ENCODE measurements at regions not wholly inside any gene's neighbourhood (a gene's known extent, or its start where the extent isn't known, plus 50 kb on each side); places are given as distances from the start of the nearest gene placed in this dataset.

DNA sequence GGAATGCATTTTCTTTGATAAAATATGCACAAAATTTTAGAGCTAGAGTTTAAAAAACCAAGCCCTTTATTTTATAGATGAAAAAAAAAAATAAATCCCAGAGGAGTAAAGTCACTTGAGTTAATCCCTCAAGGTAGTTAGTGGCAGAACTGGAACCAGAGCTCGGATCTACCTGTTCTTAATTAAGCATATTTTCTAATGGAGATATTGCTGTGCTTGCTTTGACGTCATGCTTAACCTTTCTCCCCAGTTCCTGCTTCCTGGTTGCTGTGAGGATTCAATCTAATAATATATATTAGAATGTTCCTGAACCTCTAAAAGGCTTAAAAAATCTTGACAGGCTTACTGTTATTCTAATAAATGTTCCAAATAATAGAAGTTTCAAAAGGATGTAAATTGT lies 300.6 kb upstream of the KLF12 start:
- no peak overlapping the region for H3K4me3 ChIP-seq (replicated peaks; ENCODE audit: low read depth, low read length)
- TF ChIP-seq, protein P1, sequence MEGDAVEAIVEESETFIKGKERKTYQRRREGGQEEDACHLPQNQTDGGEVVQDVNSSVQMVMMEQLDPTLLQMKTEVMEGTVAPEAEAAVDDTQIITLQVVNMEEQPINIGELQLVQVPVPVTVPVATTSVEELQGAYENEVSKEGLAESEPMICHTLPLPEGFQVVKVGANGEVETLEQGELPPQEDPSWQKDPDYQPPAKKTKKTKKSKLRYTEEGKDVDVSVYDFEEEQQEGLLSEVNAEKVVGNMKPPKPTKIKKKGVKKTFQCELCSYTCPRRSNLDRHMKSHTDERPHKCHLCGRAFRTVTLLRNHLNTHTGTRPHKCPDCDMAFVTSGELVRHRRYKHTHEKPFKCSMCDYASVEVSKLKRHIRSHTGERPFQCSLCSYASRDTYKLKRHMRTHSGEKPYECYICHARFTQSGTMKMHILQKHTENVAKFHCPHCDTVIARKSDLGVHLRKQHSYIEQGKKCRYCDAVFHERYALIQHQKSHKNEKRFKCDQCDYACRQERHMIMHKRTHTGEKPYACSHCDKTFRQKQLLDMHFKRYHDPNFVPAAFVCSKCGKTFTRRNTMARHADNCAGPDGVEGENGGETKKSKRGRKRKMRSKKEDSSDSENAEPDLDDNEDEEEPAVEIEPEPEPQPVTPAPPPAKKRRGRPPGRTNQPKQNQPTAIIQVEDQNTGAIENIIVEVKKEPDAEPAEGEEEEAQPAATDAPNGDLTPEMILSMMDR (IDR thresholded peaks at IDR 0.05; ENCODE audit: low read depth, low read length, missing control alignments), result no peak
- no peak for DNase-seq (ENCODE audit: extremely low read depth, low read depth)

DNA sequence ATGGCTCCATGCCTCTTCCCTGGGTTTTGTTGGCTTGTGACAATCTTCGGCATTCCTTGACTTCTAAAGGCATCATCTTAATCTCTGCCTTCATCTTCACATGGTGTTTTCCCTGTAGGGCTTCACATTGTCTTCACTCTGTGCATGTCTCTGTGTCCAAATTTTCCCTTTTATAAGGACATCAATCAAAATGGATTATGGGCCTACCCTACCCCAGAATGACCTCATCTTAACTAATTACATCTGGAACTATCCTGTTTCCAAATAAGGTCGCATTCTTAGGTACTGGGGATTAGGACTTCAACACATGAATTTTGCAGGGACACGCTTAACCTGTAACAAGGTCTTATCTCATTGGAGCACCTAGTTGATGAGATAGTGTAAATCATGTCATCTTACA lies 290.3 kb upstream of the KLF12 start:
- DNase-seq (ENCODE audit: extremely low read depth, low read depth), result no peak
- H3K4me3 ChIP-seq (replicated peaks; ENCODE audit: low read depth, low read length), result no peak overlapping the region
- TF ChIP-seq, protein P1 (IDR thresholded peaks at IDR 0.05; ENCODE audit: low read depth, low read length, missing control alignments), result no peak

DNA sequence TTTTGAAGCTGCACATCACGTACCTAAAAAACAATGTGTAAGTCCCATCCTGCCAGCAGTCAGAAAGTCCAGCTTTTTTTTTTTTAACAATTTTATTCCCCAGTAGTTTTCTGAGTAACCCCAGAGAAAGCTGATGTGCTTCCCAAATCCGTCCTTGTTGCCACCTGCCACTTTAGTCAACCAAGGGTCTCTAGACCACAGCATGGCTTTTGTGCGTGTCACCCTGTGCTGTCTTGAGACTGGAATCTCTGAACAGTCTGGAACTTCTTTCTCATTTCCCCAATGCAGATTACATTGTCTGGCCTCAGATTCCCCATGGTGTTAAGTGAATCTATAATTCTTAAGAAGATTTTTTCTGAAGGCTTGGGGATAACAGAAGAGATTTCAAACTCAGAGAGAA lies 289.2 kb upstream of the KLF12 start:
- TF ChIP-seq, protein P1 (IDR thresholded peaks at IDR 0.05; ENCODE audit: low read depth, low read length, missing control alignments), result no peak
- H3K4me3 ChIP-seq (replicated peaks; ENCODE audit: low read depth, low read length), result no peak overlapping the region
- no peak for DNase-seq (ENCODE audit: extremely low read depth, low read depth)

DNA sequence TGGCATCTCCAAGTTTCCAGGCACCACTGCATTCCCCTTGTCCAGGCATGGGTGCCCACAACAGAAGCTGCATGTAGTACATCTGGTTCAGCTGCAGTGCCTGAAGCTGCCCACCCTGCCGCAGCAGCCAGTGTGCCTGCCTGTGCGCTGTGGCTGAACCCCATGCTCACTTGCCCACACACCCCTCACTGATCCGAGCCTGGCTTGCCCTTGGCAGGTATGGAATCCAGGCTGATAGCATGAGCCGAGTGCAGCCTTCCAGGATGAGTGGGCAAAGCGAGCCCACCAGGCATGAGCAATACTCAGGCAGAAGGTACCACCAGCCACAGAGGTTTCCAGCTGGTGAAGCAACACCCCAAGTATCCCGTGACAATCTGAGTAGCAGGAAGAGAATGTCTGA lies 280.3 kb upstream of the KLF12 start:
- TF ChIP-seq, protein P1 (IDR thresholded peaks at IDR 0.05; ENCODE audit: low read depth, low read length, missing control alignments), result no peak
- no peak overlapping the region for H3K4me3 ChIP-seq (replicated peaks; ENCODE audit: low read depth, low read length)
- no peak for DNase-seq (ENCODE audit: extremely low read depth, low read depth)

DNA sequence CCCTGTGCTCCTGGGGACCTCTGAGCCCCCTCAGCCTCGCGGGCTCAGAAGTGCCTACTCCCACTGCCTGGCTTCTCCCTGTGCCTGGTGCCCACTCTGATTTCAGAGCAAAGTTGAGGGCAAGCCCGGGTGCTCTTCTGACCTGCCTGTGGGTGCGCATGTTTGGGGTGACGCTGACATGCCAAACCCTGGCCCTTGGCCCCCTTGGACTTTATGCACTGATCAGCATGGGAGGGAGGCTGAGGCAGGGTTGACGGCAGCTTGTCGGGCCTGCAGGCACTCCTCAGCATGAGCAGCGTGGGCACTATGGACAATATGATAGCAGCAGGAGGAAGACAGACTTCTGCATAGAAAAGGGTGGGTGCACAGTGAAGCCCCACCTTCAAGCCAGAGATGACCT lies 279.3 kb upstream of the KLF12 start:
- TF ChIP-seq, protein P1 (IDR thresholded peaks at IDR 0.05; ENCODE audit: low read depth, low read length, missing control alignments), result no peak
- H3K4me3 ChIP-seq (replicated peaks; ENCODE audit: low read depth, low read length), result no peak overlapping the region
- DNase-seq (ENCODE audit: extremely low read depth, low read depth), result no peak

DNA sequence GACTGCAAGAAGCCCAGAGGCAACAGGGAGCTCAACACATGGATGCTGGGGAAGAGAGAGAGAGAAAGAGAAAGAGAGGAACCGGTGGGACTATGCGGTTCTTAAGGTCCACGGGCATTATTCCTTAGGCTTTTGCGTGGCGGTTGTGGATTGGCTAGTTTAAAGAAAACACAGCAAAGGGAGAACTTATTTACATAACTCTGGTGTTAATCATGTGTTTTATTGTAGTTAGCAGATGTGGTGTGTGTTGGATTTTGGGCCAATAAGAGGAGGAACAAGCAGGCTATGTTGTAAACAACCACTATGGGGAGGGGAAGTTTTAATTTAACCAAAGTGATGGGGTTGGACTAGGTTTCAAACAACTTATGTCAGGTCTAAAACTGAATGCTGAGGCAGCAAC lies 275.3 kb upstream of the KLF12 start:
- no peak overlapping the region for H3K4me3 ChIP-seq (replicated peaks; ENCODE audit: low read depth, low read length)
- DNase-seq (ENCODE audit: extremely low read depth, low read depth), result no peak
- TF ChIP-seq, protein P1 (IDR thresholded peaks at IDR 0.05; ENCODE audit: low read depth, low read length, missing control alignments), result no peak

DNA sequence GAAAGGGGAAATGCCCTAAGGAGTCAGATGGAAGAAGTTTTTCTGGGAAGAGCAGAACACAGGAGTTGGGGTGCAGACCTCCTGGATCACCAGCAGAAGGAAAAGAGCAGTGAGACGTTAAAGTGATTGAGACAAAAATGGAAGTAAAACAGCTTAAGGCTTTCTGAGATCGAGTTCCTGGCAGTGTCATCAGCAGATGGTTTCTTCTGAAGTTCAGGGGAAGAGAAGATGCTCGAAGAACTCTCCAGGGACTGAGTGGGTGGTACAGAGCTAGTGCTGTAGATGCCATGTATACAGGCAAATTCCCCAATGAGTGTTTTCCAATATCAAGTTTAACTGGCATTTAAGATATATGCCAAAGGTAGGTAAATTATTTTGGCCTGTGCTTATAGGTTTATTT lies 272.2 kb upstream of the KLF12 start:
- TF ChIP-seq, protein P1 (IDR thresholded peaks at IDR 0.05; ENCODE audit: low read depth, low read length, missing control alignments), result no peak
- no peak for DNase-seq (ENCODE audit: extremely low read depth, low read depth)
- H3K4me3 ChIP-seq (replicated peaks; ENCODE audit: low read depth, low read length), result no peak overlapping the region
